Activated CD4-positive, alpha-beta T cell treated with anti-CD3 and anti-CD28 coated beads, Interleukin-2, amount 50 U/mL, for 16 hours (primary cell): ENCODE measurements at regions not wholly inside any gene's neighbourhood (a gene's known extent, or its start where the extent isn't known, plus 50 kb on each side); places are given as distances from the start of the nearest gene placed in this dataset.

Source experiments
- DNase-seq: peaks from one replicate; pipeline ENCODE4 v3.0.0-alpha.2; 2020

DNA sequence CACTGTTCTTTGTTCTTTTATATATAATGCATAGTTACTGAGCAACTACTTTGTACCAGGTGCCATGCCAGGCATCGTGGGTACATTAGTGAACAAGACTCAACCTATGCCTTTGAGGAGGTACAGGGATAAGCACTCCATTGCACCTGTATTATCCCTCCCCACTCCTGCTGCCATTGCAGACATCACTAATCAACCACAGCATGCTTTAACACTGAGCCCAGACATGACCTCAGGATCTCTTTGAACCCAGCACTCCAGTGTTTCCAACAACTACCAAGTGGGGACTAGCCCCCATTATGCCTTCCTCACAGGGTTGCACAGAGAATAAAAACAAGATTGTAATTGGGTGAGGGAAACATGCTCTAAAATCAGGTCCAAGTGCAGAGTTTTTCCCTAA lies 60.5 kb upstream of the COL13A1 start:
- no peak for DNase-seq

DNA sequence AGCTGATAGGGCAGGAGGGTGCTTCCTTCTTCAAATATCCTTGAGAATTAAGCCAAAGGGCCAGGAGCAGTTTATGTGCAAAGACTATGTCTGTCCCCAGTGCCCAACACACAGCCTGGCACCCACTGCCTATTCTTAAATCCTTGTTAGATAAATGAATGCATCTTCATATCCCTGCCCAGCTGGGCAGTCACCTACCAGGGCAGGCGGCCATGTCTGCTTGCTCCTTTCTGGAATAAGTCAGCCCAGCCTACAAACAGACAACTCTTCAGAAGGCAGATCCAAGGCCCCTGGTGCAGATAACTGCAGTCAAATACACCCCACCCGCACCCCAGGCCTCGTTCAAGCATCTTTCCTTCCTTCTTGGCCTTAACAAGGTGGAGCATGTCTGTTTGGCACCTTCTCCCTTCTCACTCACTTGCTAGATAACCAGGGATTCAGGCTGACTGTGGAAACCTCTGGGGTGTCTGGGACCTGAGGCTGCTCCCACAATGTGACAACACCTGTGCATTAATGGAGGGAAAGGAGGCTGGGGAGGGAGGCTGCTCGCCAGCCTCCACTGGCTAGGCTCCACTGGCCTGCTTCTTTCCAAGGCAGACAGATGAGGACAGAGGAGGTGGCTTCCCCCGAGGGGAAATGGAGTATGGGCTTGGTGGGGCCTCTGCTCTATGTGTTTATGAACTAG lies 59.9 kb upstream of the COL13A1 start:
- DNase-seq = no peak

DNA sequence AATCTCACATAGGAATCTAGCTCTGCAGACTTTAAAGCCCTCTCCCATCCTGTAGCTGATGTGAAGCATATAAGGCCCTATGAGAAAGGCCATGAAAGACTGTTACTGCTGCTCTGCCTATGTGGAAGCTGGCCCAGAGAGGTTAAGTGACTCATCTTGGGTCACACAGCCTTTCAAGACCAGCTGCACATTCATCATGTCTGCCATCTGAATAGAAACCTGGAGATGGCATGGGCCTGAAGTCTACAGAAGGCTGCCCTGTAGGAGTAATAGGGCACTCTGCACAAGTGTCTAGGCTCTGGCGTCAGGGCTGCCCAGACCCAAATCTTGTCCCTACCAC lies 59.4 kb upstream of the COL13A1 start:
- no peak for DNase-seq

DNA sequence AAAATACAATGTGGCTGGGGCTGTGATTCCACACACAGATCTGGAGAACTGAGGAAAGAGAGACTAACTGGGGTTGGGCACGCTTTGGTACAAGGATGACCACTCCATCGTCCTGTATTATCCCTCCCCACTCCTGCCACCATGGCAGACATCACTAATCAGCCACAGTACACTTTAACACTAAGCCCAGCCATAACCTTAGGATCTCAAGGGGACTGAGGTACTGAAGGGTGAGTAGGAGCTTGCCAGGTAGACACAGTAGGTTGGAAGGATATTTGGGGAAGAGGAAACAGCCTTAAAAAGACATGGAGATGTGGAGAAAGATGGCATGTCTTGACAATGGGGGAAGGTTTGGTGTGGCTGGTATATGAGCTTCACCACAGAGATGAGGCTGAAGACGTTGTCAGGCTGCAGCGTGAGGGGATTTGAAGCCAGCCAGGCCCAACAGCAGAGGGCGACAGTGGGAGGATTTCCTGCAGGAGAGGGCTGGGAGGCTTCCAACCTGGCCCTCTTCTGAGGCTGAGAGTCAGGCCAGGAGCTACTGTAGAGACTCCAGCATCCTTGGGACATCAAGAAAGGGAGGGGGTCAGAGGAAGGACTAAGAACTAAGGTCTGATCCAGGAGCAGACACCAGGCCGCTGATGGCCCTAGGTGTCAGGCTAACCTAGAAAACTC lies 58.6 kb upstream of the COL13A1 start:
- DNase-seq = no peak

DNA sequence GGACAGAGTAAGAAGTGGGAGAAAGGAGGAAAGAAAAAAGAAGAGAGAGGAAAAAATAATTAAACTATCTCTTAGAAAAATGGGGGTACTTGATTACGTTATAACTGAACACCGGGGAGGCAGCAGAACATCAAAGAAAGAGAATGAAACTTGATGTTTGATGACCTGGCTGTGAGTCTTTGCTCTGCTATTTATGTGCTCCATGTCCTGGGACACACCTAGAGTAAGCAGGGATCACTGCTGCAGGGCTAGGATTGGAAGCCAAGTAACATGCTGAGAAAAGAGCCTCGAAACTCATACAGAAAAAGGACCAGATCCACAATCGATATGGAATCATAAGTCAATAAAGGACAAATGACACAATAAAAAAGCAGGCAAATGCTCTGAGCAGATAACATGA lies 56.7 kb upstream of the COL13A1 start:
- no peak for DNase-seq

DNA sequence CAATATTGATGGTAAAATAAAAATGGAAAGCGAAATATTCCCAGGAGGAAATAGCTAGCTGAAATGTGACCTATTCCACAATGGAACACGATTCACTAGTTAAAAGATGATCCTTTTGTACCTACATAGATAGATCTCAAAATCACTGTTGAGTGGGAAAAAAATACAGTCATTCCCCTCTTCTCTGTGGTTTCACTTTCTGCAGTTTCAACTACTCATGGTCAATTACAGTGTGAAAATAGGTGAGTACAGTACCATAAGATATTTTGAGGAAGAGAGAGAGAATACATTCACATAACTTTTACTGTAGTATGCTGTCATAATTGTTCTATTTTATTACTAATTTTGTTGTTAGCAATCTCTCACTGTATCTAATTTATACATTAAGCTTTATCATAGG lies 56.0 kb upstream of the COL13A1 start:
- peak; percentile 23 for DNase-seq

DNA sequence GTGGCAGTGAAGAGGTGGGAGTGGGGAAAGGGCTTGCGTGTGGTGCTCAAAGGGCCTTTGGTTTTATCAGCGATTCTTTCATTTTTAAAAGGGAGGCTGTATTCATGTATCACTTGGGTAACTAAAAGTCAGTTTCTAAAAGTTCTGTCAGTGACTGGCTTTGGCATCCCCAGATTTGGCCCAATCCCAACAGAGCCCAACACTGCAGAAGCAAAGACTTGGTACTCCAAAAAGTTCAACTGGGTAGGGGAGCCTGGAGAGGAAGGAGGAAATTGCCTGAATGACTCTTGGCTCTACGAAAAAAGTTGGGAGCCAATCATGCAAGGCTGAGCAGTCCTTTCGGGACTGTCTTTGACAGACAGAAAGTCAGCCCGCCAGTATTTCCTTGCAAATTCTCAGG lies 54.5 kb upstream of the COL13A1 start:
- no peak for DNase-seq

DNA sequence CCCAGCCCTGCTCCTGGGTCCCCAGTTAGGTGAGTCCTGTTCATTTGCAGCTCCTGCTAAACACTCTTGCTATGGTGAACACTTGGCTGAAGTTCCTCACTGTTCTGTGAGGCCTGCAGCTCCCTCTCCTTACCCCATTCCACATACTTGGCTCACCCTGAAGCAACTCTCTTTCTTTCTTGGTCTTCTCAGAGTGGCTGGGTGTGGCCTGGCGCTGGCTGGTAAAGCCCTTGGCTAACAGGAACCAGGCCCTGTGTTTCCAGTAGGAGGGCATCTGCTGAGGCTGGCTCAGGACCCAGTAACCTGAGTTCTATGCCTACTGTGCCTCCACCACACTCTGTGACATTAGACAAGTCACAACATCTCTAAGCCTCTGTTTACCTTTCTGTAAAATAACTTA lies 53.1 kb upstream of the COL13A1 start:
- DNase-seq = no peak

DNA sequence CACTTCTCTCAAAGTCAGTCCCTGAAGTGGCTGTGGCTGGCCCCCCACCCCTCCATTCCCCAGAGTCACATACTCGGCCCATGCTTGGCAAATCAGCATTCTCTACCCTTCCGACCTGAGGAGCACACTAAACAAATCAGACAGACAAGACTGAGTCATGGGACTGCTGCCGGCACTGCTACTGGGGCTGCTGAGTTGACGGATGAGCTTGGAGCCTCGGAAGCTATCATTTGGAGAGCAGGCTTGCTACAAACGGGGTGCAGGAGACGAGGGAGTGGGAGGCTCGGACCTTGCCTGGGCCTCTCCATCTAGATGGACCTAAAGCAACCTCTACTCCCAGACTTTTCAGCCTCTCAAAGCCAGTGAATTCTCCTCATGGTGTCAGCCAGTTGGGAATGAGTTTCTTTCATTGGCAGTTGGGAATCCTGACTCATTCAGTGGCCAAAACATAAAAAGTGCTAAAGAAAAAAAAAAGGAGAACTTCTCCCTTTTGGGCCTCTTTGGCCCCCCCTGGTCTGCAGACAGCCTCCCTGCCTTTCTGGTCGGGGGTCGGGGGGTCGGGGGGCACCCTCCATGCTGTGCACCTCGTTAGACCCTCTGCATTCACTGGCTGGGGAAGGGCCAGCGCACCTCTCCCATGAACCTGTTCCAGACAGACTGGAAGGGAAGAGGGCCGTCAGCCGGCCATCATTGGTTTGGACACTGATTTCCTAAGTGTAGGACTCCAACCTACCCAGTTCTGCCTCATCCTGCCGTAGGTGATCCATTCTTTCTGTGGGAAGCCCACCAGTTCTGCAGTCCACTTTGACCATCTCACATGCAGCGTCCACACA lies 52.3 kb upstream of the COL13A1 start:
- no peak for DNase-seq

DNA sequence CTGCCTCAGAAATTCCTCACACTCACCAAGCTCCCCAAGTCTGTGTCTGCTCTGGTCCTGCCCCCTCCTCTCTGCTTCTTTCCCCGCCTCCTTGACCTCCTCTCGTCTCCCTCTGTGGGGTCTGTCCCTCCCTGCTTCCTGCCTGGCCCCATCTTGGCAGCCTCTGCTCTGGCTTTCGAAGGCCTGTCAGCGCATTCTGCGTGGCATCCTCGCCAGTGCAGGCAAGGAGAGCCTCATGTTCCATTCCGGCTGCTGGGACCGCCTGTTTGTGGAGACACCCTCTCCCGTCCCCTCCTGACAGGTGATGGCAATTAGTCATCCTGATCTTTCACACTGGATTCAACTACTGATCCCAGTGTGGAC lies 51.7 kb upstream of the COL13A1 start:
- DNase-seq = no peak

DNA sequence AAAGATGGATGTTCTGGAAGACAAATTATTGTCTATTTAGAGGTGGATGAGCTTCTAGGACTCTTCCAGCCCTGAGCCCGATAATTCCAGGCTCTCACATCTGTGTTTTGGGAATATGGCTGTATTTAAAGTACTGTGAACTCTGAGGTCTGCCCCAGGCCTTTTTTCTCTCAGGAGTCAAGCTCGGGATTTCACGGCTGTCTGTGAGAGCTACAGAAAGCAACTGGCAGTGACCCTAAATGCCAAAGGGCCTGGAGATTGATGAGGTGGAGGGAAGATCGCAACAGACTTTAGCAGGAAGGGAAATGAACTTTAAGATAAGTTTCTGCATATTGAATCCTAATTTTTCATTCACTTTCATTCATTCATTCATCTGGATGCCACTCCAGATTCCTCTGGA lies 51.0 kb upstream of the COL13A1 start:
- no peak for DNase-seq

DNA sequence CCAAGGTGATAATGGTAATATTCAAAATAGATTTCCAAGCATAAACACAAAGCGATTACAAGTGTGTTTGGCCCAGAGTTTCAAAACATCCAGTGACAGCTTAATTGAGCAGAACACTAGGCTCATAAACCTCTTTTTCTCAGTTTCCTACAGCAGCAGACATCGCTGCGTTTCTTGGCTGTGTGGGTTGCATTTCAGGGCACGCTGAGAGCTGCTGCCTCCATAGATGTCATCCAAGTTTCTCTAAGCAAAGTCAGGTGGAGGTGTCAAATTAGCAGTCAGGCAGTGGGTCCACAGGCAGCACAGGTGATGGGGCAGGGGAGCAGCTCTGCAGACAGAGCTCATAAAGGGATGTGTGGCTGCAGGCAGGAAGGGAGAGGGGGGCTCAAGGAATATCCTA lies 50.5 kb upstream of the COL13A1 start:
- DNase-seq = no peak
